ENCODE measurements at regions not wholly inside any gene's neighbourhood (a gene's known extent, or its start where the extent isn't known, plus 50 kb on each side); places are given as distances from the start of the nearest gene placed in this dataset.
A peak's percentile ranks its signal among the peaks of the same experiment; 100 is the strongest.
"Not testable (repeated sequence)": the region's sequence is repeated elsewhere in the genome, so short reads cannot be mapped to it uniquely, and the experiment has no call there.

GRCh38 chr7:76849887-76850563 is 182.1 kb downstream of the SPDYE17 start:
- not testable (repeated sequence) for DNase-seq

- DNase-seq: not testable (repeated sequence)
These were observed 192.3 kb downstream of the SPDYE17 start for GRCh38 chr7:76839879-76840278.

DNA sequence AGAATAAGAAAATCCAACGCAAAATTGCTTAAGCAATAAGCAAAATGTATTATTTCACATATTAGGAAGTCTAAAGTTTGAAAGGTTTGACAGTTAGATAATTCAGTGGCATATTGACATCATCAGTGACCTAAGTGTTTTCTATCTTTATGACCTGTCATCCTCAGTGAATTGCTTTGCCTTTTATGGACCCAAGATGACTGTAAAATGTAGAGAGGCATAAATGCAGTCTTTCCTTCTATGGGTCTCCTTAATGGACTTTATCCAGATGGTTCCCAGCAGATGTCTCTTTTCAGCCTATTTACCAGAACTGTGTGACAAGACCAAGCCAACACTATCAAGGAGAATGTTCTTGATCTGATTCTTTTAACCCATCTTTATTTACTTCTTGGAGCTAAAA is 192.9 kb downstream of the SPDYE17 start:
- DNase-seq: not testable (repeated sequence)

DNA sequence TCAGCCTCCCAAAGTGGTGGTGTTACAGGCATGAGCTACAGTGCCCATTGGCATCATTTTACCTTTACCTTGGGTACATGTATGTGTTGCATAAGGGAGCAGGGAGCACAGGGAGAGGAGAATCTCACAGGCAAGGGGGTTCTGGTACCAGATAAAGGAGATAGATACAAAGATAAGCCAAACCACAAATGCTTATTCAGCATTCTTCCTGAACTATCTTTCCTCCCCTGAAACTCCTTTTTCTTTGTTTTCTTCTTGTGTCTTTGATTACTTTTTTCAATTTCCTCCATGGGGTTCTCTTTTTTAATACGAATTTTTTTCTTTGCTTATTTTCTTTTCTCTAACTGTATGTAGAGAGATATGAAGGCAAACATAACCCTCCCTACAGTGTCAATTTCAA is 193.8 kb downstream of the SPDYE17 start:
- not testable (repeated sequence) for DNase-seq

DNA sequence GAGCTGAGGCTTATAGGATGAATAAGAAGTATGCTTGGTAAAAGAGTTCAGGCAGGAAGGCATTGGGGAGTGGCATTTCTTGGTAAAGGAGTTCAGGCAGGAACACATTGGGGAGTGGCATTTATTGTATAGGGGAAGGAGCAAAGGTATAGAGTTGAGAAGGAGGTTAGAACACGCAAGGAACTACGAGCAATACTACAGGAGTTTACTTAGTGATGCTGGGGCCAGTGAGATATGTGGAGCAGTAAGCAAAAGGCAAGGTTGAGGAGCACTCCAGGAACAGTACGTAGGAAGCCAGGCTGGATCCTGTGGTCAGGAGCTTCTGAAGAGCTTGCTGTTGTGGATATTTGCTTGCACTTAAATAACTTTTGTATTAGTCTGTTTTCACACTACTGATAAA is 202.2 kb upstream of the POMZP3 start:
- not testable (repeated sequence) for DNase-seq

- not testable (repeated sequence) for DNase-seq
These were observed 199.1 kb upstream of the POMZP3 start for GRCh38 chr7:76826181-76826580.

- not testable (repeated sequence) for DNase-seq
These were observed 182.8 kb upstream of the POMZP3 start for GRCh38 chr7:76809856-76810255.

GRCh38 chr7:76807588-76808100 is 180.6 kb upstream of the POMZP3 start:
- not testable (repeated sequence) for DNase-seq

GRCh38 chr7:76806460-76806859 is 179.4 kb upstream of the POMZP3 start:
- DNase-seq: not testable (repeated sequence)

GRCh38 chr7:76806010-76806409 is 178.9 kb upstream of the POMZP3 start:
- peak; percentile 4 for DNase-seq

GRCh38 chr7:76805262-76805661 is 178.2 kb upstream of the POMZP3 start:
- DNase-seq: not testable (repeated sequence)

- DNase-seq: peak; percentile 35
These were observed 170.6 kb upstream of the POMZP3 start for GRCh38 chr7:76797639-76798038.

DNA sequence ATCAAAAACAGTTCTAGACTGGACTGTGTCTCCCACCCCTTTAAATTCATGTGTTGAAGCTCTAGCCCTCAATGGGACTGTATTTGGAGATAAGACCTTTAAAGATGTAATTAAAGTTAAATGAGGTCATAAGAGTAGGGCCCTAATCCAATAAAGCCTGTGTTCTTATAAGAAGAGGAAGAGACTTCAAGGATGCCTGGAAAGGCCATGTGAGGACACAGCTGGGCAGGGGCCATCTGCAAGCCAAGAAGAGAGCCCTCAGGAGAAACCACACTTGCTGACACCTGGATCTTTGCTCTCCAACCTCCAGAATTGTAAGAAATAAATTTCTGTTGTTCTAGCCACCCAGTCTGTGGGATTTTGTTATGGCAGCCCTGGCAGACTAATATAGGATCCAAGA is 153.6 kb upstream of the POMZP3 start:
- DNase-seq: not testable (repeated sequence)

GRCh38 chr7:76774279-76774678 is 147.2 kb upstream of the POMZP3 start:
- not testable (repeated sequence) for DNase-seq

- DNase-seq: not testable (repeated sequence)
These were observed 144.9 kb upstream of the POMZP3 start for GRCh38 chr7:76771980-76772379.

DNA sequence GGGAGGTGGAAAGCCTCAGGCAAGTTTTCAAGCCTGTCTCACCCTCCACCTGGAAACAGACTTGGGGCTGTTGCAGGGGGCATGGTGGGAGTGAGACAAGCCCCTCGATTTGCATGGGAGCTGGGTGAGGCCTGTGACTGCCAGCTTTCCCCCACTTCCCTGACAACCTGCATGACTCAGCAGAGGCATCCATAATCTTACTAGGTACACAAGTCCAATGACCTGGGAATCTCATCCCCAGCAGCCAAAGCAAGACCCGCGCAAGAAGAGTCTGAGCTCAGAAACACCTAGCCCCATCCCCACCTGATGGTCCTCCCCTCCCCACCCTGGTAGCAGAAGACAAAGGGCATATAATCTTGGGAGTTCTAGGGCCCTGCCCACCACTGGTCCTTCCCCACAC is 136.9 kb upstream of the POMZP3 start:
- not testable (repeated sequence) for DNase-seq

DNA sequence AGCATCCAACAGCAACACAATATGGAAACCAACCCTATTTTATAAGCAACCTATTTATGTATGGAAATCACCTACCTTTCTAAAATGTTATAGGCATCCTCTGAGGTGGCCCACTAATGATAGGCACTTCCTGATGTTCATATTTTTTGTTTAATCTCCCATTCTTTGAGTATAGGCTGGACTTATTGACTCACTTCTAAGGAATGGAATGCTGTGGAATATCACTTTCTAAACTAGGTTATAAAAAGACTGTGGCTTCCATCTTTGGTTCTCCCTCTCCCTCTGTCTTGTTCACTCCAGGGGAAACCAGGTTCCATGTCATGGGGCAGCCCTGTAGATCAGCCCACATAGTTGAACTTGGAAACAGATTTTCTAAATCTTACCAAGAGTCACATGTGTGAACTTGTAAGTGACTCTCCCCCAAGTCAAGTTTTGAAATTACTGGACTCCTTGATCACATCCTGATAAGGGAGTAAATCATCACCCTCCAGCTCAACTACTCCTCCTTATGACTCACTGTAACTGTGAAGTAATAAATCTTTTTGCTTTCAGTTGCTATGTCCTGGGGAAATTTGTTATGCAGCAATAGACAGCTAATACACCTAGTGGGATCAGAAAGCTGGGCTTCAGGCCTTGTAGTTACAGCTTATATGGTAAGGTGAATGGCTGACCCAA is 133.6 kb upstream of the POMZP3 start:
- peak; percentile 3 for DNase-seq

DNA sequence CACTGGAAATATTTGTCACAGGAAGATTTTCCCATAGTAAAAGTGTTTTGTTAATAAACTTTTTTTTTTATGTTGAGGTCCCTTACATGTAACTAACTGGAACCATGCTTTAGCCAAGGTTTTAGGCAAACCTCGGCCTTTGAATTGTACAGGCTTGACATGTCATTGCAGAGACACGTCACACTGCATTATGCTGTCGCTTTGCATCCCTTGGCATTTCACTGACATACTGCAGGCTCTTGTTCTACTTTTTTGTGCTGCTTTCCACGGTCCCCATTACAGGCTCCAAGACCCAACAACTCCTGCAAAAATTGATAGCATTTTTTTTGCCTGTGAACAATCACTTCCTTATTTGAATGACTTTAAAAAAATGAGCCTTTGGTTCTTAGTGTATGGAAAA is 112.5 kb upstream of the POMZP3 start:
- not testable (repeated sequence) for DNase-seq

GRCh38 chr7:76736724-76737123 is 109.6 kb upstream of the POMZP3 start:
- not testable (repeated sequence) for DNase-seq

GRCh38 chr7:76736091-76736490 is 109.0 kb upstream of the POMZP3 start:
- DNase-seq: not testable (repeated sequence)

- DNase-seq: not testable (repeated sequence)
These were observed 108.6 kb upstream of the POMZP3 start for GRCh38 chr7:76735668-76736067.

GRCh38 chr7:76728571-76728974 is 101.5 kb upstream of the POMZP3 start:
- not testable (repeated sequence) for DNase-seq

DNA sequence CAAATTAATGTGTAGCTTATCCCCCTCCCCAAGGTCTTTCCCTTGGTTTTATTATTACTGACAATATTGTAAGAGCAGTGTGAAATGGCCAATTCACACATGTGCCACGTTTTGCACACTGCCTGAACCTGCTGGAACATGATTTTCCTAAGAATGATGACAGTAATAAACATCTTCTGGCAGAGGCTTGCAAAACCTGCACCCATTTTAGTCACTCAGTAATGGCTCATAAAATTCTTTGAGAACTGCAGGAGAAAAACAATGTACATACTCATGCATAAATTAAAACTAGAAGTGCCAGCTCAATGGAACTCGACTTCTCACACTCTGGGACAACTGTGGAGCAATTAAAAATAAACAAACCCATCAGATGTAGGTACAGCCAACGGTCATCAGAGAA is 96.8 kb upstream of the POMZP3 start:
- DNase-seq: not testable (repeated sequence)

- DNase-seq: not testable (repeated sequence)
These were observed 89.5 kb upstream of the POMZP3 start for GRCh38 chr7:76716551-76716950.
